H9 (cell line): ENCODE measurements at regions not wholly inside any gene's neighbourhood (a gene's known extent, or its start where the extent isn't known, plus 50 kb on each side); places are given as distances from the start of the nearest gene placed in this dataset.

ENCODE experiments used
- DNase-seq: peaks from one replicate; pipeline ENCODE4 v3.0.0-alpha.2; 2017
- H2AFZ ChIP-seq: one replicate; pipeline ENCODE4 v1.6.1; 2013; ENCODE audit warnings: mild to moderate bottlenecking, low read length, control low read depth, moderate library complexity
- H2AK5ac ChIP-seq: 2 replicates; pipeline ENCODE4 v1.6.1; 2013; ENCODE audit warnings: low read length, control low read depth, mixed read lengths; ENCODE audit not compliant: insufficient read length
- H2BK120ac ChIP-seq: one replicate; pipeline ENCODE4 v1.6.1; 2013; ENCODE audit warnings: low read depth, mild to moderate bottlenecking, low read length, control low read depth, inconsistent platforms; ENCODE audit not compliant: poor library complexity, severe bottlenecking
- H2BK12ac ChIP-seq: 2 replicates; pipeline ENCODE4 v1.6.1; 2013; ENCODE audit warnings: low read length, control low read depth, mixed read lengths, low read depth; ENCODE audit not compliant: insufficient read length
- H2BK15ac ChIP-seq: 2 replicates; pipeline ENCODE4 v1.6.1; 2013; ENCODE audit warnings: low read depth, low read length, control low read depth
- H2BK20ac ChIP-seq: one replicate; pipeline ENCODE4 v1.6.1; 2013; ENCODE audit warnings: low read depth, mild to moderate bottlenecking, low read length, control low read depth, inconsistent platforms; ENCODE audit not compliant: poor library complexity, severe bottlenecking
- H2BK5ac ChIP-seq: 2 replicates; pipeline ENCODE4 v1.6.1; 2013; ENCODE audit warnings: low read length, control low read depth, mixed read lengths; ENCODE audit not compliant: insufficient read length
- H3K14ac ChIP-seq: 2 replicates; pipeline ENCODE4 v1.6.1; 2013; ENCODE audit warnings: low read length, control low read depth; ENCODE audit not compliant: insufficient read depth
- H3K18ac ChIP-seq: 2 replicates; pipeline ENCODE4 v1.6.1; 2013; ENCODE audit warnings: low read depth, mild to moderate bottlenecking, mixed read lengths, low read length, control low read depth; ENCODE audit not compliant: insufficient read length
- H3K23ac ChIP-seq: 2 replicates; pipeline ENCODE4 v1.6.1; 2013; ENCODE audit warnings: low read length, control low read depth, mixed read lengths, low read depth; ENCODE audit not compliant: insufficient read length
- H3K23me2 ChIP-seq: 2 replicates; pipeline ENCODE4 v1.6.1; 2013; ENCODE audit warnings: low read depth, mild to moderate bottlenecking, mixed read lengths, low read length, control low read depth; ENCODE audit not compliant: insufficient read length, poor library complexity, severe bottlenecking
- H3K27ac ChIP-seq: 2 replicates; pipeline ENCODE4 v1.5.1; 2013; ENCODE audit warnings: low read length, control low read depth, mixed read lengths, low read depth; ENCODE audit not compliant: insufficient read length
- H3K27me3 ChIP-seq: 2 replicates; pipeline ENCODE4 v1.6.1; 2013; ENCODE audit warnings: low read length, control low read depth, inconsistent platforms; ENCODE audit not compliant: insufficient read depth
- H3K4ac ChIP-seq: 2 replicates; pipeline ENCODE4 v1.6.1; 2013; ENCODE audit warnings: low read depth, mild to moderate bottlenecking, control low read depth, inconsistent platforms, low read length, moderate library complexity
- H3K4me1 ChIP-seq: 2 replicates; pipeline ENCODE4 v1.6.1; 2013; ENCODE audit warnings: low read length, control low read depth, inconsistent platforms; ENCODE audit not compliant: insufficient read depth
- H3K4me2 ChIP-seq: 2 replicates; pipeline ENCODE4 v1.6.1; 2013; ENCODE audit warnings: low read length, control low read depth, mixed read lengths; ENCODE audit not compliant: insufficient read length, insufficient read depth
- H3K56ac ChIP-seq: 2 replicates; pipeline ENCODE4 v1.6.1; 2013; ENCODE audit warnings: low read depth, mild to moderate bottlenecking, mixed read lengths, low read length, control low read depth; ENCODE audit not compliant: insufficient read length
- H3K79me1 ChIP-seq: 2 replicates; pipeline ENCODE4 v1.6.1; 2013; ENCODE audit warnings: low read depth, mild to moderate bottlenecking, moderate library complexity, low read length, control low read depth, inconsistent platforms; ENCODE audit not compliant: insufficient read depth, poor library complexity, severe bottlenecking
- H3K79me2 ChIP-seq: 2 replicates; pipeline ENCODE4 v1.6.1; 2013; ENCODE audit warnings: low read length, control low read depth, inconsistent platforms; ENCODE audit not compliant: insufficient read depth
- H3K9ac ChIP-seq: 2 replicates; pipeline ENCODE4 v1.6.1; 2013; ENCODE audit warnings: low read length, control low read depth, mixed read lengths; ENCODE audit not compliant: insufficient read length; ENCODE audit errors: extremely low read depth
- H3K9me3 ChIP-seq: one replicate; pipeline ENCODE4 v1.6.1; 2013; ENCODE audit warnings: low read depth, low read length, inconsistent platforms; ENCODE audit not compliant: control insufficient read depth
- H3T11ph ChIP-seq: one replicate; pipeline ENCODE4 v1.6.1; 2013; ENCODE audit warnings: mild to moderate bottlenecking, low read length, control low read depth, inconsistent platforms
- H4K20me1 ChIP-seq: one replicate; pipeline ENCODE4 v1.6.1; 2013; ENCODE audit not compliant: control insufficient read depth, insufficient read length, insufficient read depth
- H4K5ac ChIP-seq: 2 replicates; pipeline ENCODE4 v1.6.1; 2013; ENCODE audit warnings: low read depth, mild to moderate bottlenecking, mixed read lengths, low read length, control low read depth; ENCODE audit not compliant: insufficient read length
- H4K8ac ChIP-seq: replicated peaks from 2 replicates; pipeline ENCODE4 v1.6.1; 2013; ENCODE audit warnings: low read length, control low read depth, mixed read lengths, low read depth; ENCODE audit not compliant: insufficient read length
- H4K91ac ChIP-seq: 2 replicates; pipeline ENCODE4 v1.6.1; 2013; ENCODE audit warnings: low read depth, mild to moderate bottlenecking, moderate library complexity, mixed read lengths, low read length, control low read depth; ENCODE audit not compliant: insufficient read length
- H3K27ac Mint-ChIP-seq, 3 experiments: 2 replicates in 2 of 3; 3 replicates in 1 of 3; pipeline ENCODE4 v1.8.0; 2020 to 2021; ENCODE audit warnings: mixed read lengths in 3 of 3, mild to moderate bottlenecking in 1 of 3, moderate library complexity in 1 of 3
- H3K27me3 Mint-ChIP-seq: 2 replicates; pipeline ENCODE4 v1.8.0; 2021; ENCODE audit warnings: low read depth, mild to moderate bottlenecking, moderate library complexity, mixed read lengths
- H3K36me3 Mint-ChIP-seq, 3 experiments: 2 replicates in 2 of 3; 3 replicates in 1 of 3; pipeline ENCODE4 v1.8.0; 2020 to 2021; ENCODE audit warnings: low read depth in 3 of 3, mixed read lengths in 3 of 3; ENCODE audit not compliant: insufficient read depth in 1 of 3
- H3K4me1 Mint-ChIP-seq, 2 experiments: 2 replicates each; pipeline ENCODE4 v1.8.0; 2020; ENCODE audit warnings: mixed read lengths in 2 of 2
- H3K4me3 Mint-ChIP-seq, 2 experiments: 2 replicates in 1 of 2; 3 replicates in 1 of 2; pipeline ENCODE4 v1.8.0; 2020 to 2021; ENCODE audit warnings: mild to moderate bottlenecking in 2 of 2, mixed read lengths in 2 of 2, moderate library complexity in 1 of 2
- H3K9me3 Mint-ChIP-seq, 2 experiments: 2 replicates in 1 of 2; 3 replicates in 1 of 2; pipeline ENCODE4 v1.8.0; 2020; ENCODE audit warnings: mild to moderate bottlenecking in 2 of 2, mixed read lengths in 2 of 2, moderate library complexity in 1 of 2
- CTCF ChIP-seq: fragments of 200-600 bp; sonication (generic); conservative IDR thresholded peaks from 3 replicates; pipeline ENCODE4 v1.8.0; 2021; ENCODE audit warnings: antibody characterized with exemption, mild to moderate bottlenecking

DNA sequence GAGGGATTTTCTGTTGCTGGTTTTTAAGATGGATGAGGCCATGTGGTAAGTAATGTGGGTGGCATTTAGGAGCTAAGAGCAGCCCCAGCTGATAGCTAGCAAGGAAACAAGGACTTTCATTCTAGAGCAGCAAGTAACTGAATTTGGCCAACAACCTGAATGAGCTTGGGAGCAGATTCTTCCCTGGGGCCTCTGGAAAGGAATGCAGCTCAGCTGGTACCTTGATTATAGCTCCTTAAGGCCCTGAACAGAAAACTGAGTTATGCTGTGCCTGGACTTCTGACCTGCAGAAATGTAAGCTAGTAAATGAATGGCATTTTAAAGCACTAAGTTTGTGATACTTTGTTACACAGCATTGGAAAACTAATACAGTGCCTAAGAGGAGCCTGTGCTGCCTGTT, 565.5 kb downstream of the PDCD6IP start:
- H3K27ac ChIP-seq: no peak overlapping the region
- H3K56ac ChIP-seq: no peak overlapping the region
- Mint-ChIP-seq H3K4me1 (peaks cover 11 to 14% of the 10 kb centered on the region in 2 experiments), H3K27ac (no peak overlapping the region), H3K4me3 (no peak overlapping the region), H3K36me3 (no peaks in the 10 kb centered on the region; a peak in 1 of 7 replicates), H3K9me3 (0 out of 5 replicates have a peak, but pooled peaks cover 0 to 2% of the 10 kb centered on the region in 2 experiments), H3K27me3 (peaks cover 6% of the 10 kb centered on the region)
- H3K27me3 ChIP-seq: no peaks in the 10 kb centered on the region
- no peak overlapping the region for H2BK5ac ChIP-seq
- no peak for TF ChIP-seq CTCF
- H2BK20ac ChIP-seq: no peak overlapping the region
- H4K20me1 ChIP-seq: no peaks in the 10 kb centered on the region
- H3K14ac ChIP-seq: no peak overlapping the region
- no peak overlapping the region for H3K9ac ChIP-seq
- H4K5ac ChIP-seq: no peak overlapping the region
- H4K8ac ChIP-seq: no peak overlapping the region
- no peak overlapping the region for H3K23ac ChIP-seq
- H3T11ph ChIP-seq: no peak overlapping the region
- H3K18ac ChIP-seq: no peak overlapping the region
- H2BK15ac ChIP-seq: no peak overlapping the region
- no peaks in the 10 kb centered on the region for H3K79me1 ChIP-seq
- no peak overlapping the region for H3K4ac ChIP-seq
- H3K23me2 ChIP-seq: no peaks in the 10 kb centered on the region
- no peak for DNase-seq
- H2AFZ ChIP-seq: no peak overlapping the region
- no peak overlapping the region for H3K4me2 ChIP-seq
- H2BK12ac ChIP-seq: no peak overlapping the region
- H2BK120ac ChIP-seq: no peak overlapping the region
- no peak overlapping the region for H4K91ac ChIP-seq
- no peaks in the 10 kb centered on the region for H3K4me1 ChIP-seq
- no peaks in the 10 kb centered on the region for H3K9me3 ChIP-seq
- no peak overlapping the region for H2AK5ac ChIP-seq
- no peaks in the 10 kb centered on the region for H3K79me2 ChIP-seq
